ENCODE measurements at regions not wholly inside any gene's neighbourhood (a gene's known extent, or its start where the extent isn't known, plus 50 kb on each side); places are given as distances from the start of the nearest gene placed in this dataset.

- TF ChIP-seq, protein P1, sequence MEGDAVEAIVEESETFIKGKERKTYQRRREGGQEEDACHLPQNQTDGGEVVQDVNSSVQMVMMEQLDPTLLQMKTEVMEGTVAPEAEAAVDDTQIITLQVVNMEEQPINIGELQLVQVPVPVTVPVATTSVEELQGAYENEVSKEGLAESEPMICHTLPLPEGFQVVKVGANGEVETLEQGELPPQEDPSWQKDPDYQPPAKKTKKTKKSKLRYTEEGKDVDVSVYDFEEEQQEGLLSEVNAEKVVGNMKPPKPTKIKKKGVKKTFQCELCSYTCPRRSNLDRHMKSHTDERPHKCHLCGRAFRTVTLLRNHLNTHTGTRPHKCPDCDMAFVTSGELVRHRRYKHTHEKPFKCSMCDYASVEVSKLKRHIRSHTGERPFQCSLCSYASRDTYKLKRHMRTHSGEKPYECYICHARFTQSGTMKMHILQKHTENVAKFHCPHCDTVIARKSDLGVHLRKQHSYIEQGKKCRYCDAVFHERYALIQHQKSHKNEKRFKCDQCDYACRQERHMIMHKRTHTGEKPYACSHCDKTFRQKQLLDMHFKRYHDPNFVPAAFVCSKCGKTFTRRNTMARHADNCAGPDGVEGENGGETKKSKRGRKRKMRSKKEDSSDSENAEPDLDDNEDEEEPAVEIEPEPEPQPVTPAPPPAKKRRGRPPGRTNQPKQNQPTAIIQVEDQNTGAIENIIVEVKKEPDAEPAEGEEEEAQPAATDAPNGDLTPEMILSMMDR (IDR thresholded peaks at IDR 0.05): no peak
- TF ChIP-seq POLR2A (IDR thresholded peaks at IDR 0.05): no peak
Observed at GRCh38 chr2:138269765-138270164, 231.8 kb upstream of the SPOPL start.

Measured in breast epithelium (tissue), 3 donors.